GM19452 (cell line): ENCODE measurements at regions not wholly inside any gene's neighbourhood (a gene's known extent, or its start where the extent isn't known, plus 50 kb on each side); places are given as distances from the start of the nearest gene placed in this dataset.

ENCODE experiments used
- ATAC-seq: cut with Tn5 transposase; IDR thresholded peaks from one replicate; pipeline ENCODE4 v1.9.1; 2021; ENCODE audit not compliant: unreplicated experiment

- ATAC-seq, result no peak
These were observed 263.5 kb downstream of the CENPW start for GRCh38 chr6:126603410-126603809.

- no peak for ATAC-seq
These were observed 265.2 kb downstream of the CENPW start for GRCh38 chr6:126605089-126605488.

GRCh38 chr6:126607289-126607688 is 267.4 kb downstream of the CENPW start:
- ATAC-seq, result no peak

GRCh38 chr6:126608681-126609080 is 268.8 kb downstream of the CENPW start:
- ATAC-seq, result no peak

GRCh38 chr6:126614642-126615504 is 275.0 kb downstream of the CENPW start:
- no peak for ATAC-seq

- no peak for ATAC-seq
These were observed 277.0 kb downstream of the CENPW start for GRCh38 chr6:126616866-126617265.

GRCh38 chr6:126618639-126619343 is 278.9 kb downstream of the CENPW start:
- ATAC-seq, result no peak

- no peak for ATAC-seq
These were observed 280.8 kb downstream of the CENPW start for GRCh38 chr6:126620719-126621118.

GRCh38 chr6:126625019-126625418 is 285.1 kb downstream of the CENPW start:
- no peak for ATAC-seq

- no peak for ATAC-seq
These were observed 288.2 kb downstream of the CENPW start for GRCh38 chr6:126628125-126628524.

GRCh38 chr6:126631363-126631762 is 291.4 kb downstream of the CENPW start:
- no peak for ATAC-seq

GRCh38 chr6:126632271-126632670 is 292.4 kb downstream of the CENPW start:
- ATAC-seq, result no peak

GRCh38 chr6:126633373-126633772 is 293.5 kb downstream of the CENPW start:
- ATAC-seq, result no peak

- no peak for ATAC-seq
These were observed 300.4 kb downstream of the CENPW start for GRCh38 chr6:126640356-126640755.

- no peak for ATAC-seq
These were observed 301.0 kb downstream of the CENPW start for GRCh38 chr6:126640921-126641320.

GRCh38 chr6:126641641-126642040 is 301.7 kb downstream of the CENPW start:
- no peak for ATAC-seq

- no peak for ATAC-seq
These were observed 303.4 kb downstream of the CENPW start for GRCh38 chr6:126643352-126643751.

- ATAC-seq, result no peak
These were observed 311.0 kb downstream of the CENPW start for GRCh38 chr6:126650931-126651330.

GRCh38 chr6:126657561-126658175 is 317.8 kb downstream of the CENPW start:
- no peak for ATAC-seq

GRCh38 chr6:126660376-126660775 is 320.5 kb downstream of the CENPW start:
- no peak for ATAC-seq

GRCh38 chr6:126661646-126662045 is 321.7 kb downstream of the CENPW start:
- ATAC-seq, result no peak

GRCh38 chr6:126662966-126663365 is 323.1 kb downstream of the CENPW start:
- ATAC-seq, result no peak
